Stimulated activated CD4-positive, alpha-beta T cell treated with anti-CD3 and anti-CD28 coated beads, TNF-alpha, amount 100 ng/mL, for 48 hours (primary cell): ENCODE measurements at regions not wholly inside any gene's neighbourhood (a gene's known extent, or its start where the extent isn't known, plus 50 kb on each side); places are given as distances from the start of the nearest gene placed in this dataset.
"Not testable (repeated sequence)": the region's sequence is repeated elsewhere in the genome, so short reads cannot be mapped to it uniquely, and the experiment has no call there.

Experiments used
- DNase-seq, 3 donors: peaks; one replicate each; pipeline ENCODE4 v3.0.0-alpha.2; 2020; ENCODE audit warnings: low read depth in 3 of 3

- DNase-seq: no peak
These were observed 658.1 kb upstream of the PRMT6 start for GRCh38 chr1:106398391-106398790.

- no peak for DNase-seq
These were observed 650.4 kb upstream of the PRMT6 start for GRCh38 chr1:106406114-106406513.

- not testable (repeated sequence) for DNase-seq
These were observed 644.2 kb upstream of the PRMT6 start for GRCh38 chr1:106412321-106412720.

- DNase-seq: no peak
These were observed 621.2 kb upstream of the PRMT6 start for GRCh38 chr1:106435269-106435668.

- DNase-seq: no peak
These were observed 617.0 kb upstream of the PRMT6 start for GRCh38 chr1:106439475-106439874.

GRCh38 chr1:106447466-106447865 is 609.0 kb upstream of the PRMT6 start:
- DNase-seq: no peak

- no peak for DNase-seq
These were observed 599.6 kb upstream of the PRMT6 start for GRCh38 chr1:106456832-106457231.

- DNase-seq: no peak
These were observed 599.1 kb upstream of the PRMT6 start for GRCh38 chr1:106457368-106457767.

- DNase-seq: no peak
These were observed 597.6 kb upstream of the PRMT6 start for GRCh38 chr1:106458866-106459265.

GRCh38 chr1:106459418-106459817 is 597.1 kb upstream of the PRMT6 start:
- DNase-seq: no peak

GRCh38 chr1:106465666-106466065 is 590.8 kb upstream of the PRMT6 start:
- DNase-seq: no peak

GRCh38 chr1:106480629-106481028 is 575.8 kb upstream of the PRMT6 start:
- no peak for DNase-seq

GRCh38 chr1:106492880-106493279 is 563.6 kb upstream of the PRMT6 start:
- DNase-seq: no peak

- no peak for DNase-seq
These were observed 561.8 kb upstream of the PRMT6 start for GRCh38 chr1:106494646-106495045.

GRCh38 chr1:106498238-106498637 is 558.2 kb upstream of the PRMT6 start:
- DNase-seq: no peak

GRCh38 chr1:106502659-106503058 is 553.8 kb upstream of the PRMT6 start:
- no peak for DNase-seq

- DNase-seq: no peak
These were observed 541.1 kb upstream of the PRMT6 start for GRCh38 chr1:106515375-106515774.

- DNase-seq: no peak
These were observed 539.2 kb upstream of the PRMT6 start for GRCh38 chr1:106517224-106517623.

- no peak for DNase-seq
These were observed 533.0 kb upstream of the PRMT6 start for GRCh38 chr1:106523497-106523896.

GRCh38 chr1:106524631-106525030 is 531.8 kb upstream of the PRMT6 start:
- DNase-seq: no peak

- no peak for DNase-seq
These were observed 529.8 kb upstream of the PRMT6 start for GRCh38 chr1:106526650-106527049.

- DNase-seq: no peak
These were observed 521.9 kb upstream of the PRMT6 start for GRCh38 chr1:106534612-106535011.

GRCh38 chr1:106536741-106537140 is 519.7 kb upstream of the PRMT6 start:
- DNase-seq: no peak

GRCh38 chr1:106548726-106549125 is 507.7 kb upstream of the PRMT6 start:
- no peak for DNase-seq

- DNase-seq: no peak
These were observed 502.2 kb upstream of the PRMT6 start for GRCh38 chr1:106554294-106554693.
